ENCODE measurements at regions not wholly inside any gene's neighbourhood (a gene's known extent, or its start where the extent isn't known, plus 50 kb on each side); places are given as distances from the start of the nearest gene placed in this dataset.

- no peak overlapping the region for H3K4me3 ChIP-seq (ENCODE audit: low read length)
- peaks cover 4% of the 10 kb centered on the region; the same call in 1 of the 2 replicates for H3K36me3 ChIP-seq (ENCODE audit: low read depth, low read length)
- BruUV-seq (replicated peaks): no TSS peak
- H3K4me2 ChIP-seq (ENCODE audit: low read length): no peak overlapping the region
- no peaks in the 10 kb centered on the region for H3F3A ChIP-seq (ENCODE audit: low read length, unreplicated experiment)
- no peaks in the 10 kb centered on the region for H3K27me3 ChIP-seq (ENCODE audit: low read length)
- no peak overlapping the region for H3K27ac ChIP-seq (ENCODE audit: low read length)
- ChIA-PET POLR2A (ENCODE audit: unreplicated experiment) (no interaction called here), CTCF (no interaction called here)
- no peak for DNase-seq
- no peak overlapping the region for H3K9ac ChIP-seq (ENCODE audit: low read length)
- ATAC-seq: no peak; the same call in 1 of the 2 replicates
- H4K20me1 ChIP-seq (ENCODE audit: low read length): no peaks in the 10 kb centered on the region
- no peaks in the 10 kb centered on the region for H3K9me3 ChIP-seq (ENCODE audit: low read length)
- no peaks in the 10 kb centered on the region for H3K4me1 ChIP-seq (ENCODE audit: insufficient read depth, low read length)
- no peak for TF ChIP-seq EZH2phosphoT487 (IDR thresholded peaks at IDR 0.05; ENCODE audit: borderline replicate concordance, low read length)
- no peak for TF ChIP-seq EZH2 (IDR thresholded peaks at IDR 0.05; ENCODE audit: low read length, unreplicated experiment)
- no peak for TF ChIP-seq CTCF (conservative IDR thresholded peaks at IDR 0.05; ENCODE audit: low read depth, low read length)
- no peak overlapping the region for H2AFZ ChIP-seq (ENCODE audit: low read length)
- no peaks in the 10 kb centered on the region for H3K9me2 ChIP-seq (replicated peaks; ENCODE audit: low read length)
- intact Hi-C loops (cut with micrococcal nuclease): no loop called here
- H3K79me2 ChIP-seq (ENCODE audit: low read length): no peaks in the 10 kb centered on the region
Observed at GRCh38 chr4:123037804-123038203, 115.4 kb upstream of the NUDT6 start.

- Histone ChIP-seq H3K4me2 (ENCODE audit: low read length) (no peak overlapping the region), H3K27ac (ENCODE audit: low read length) (no peak overlapping the region), H3K36me3 (ENCODE audit: low read depth, low read length) (peaks cover 8% of the 10 kb centered on the region; the same call in 1 of the 2 replicates), H4K20me1 (ENCODE audit: low read length) (no peaks in the 10 kb centered on the region), H3K9me2 (replicated peaks; ENCODE audit: low read length) (no peaks in the 10 kb centered on the region), H3K4me1 (ENCODE audit: insufficient read depth, low read length) (no peaks in the 10 kb centered on the region), H2AFZ (ENCODE audit: low read length) (no peak overlapping the region), H3K4me3 (ENCODE audit: low read length) (no peak overlapping the region), H3K79me2 (ENCODE audit: low read length) (no peaks in the 10 kb centered on the region), H3K9ac (ENCODE audit: low read length) (no peak overlapping the region), H3K9me3 (ENCODE audit: low read length) (no peaks in the 10 kb centered on the region), H3K27me3 (ENCODE audit: low read length) (no peaks in the 10 kb centered on the region), H3F3A (ENCODE audit: low read length, unreplicated experiment) (no peaks in the 10 kb centered on the region)
- TF ChIP-seq CTCF (conservative IDR thresholded peaks at IDR 0.05; ENCODE audit: low read depth, low read length): no peak
- no peak for TF ChIP-seq EZH2 (IDR thresholded peaks at IDR 0.05; ENCODE audit: low read length, unreplicated experiment)
- POLR2A ChIA-PET (ENCODE audit: unreplicated experiment): no interaction called here
- ATAC-seq (no peak), DNase-seq (no peak)
- CTCF ChIA-PET: no interaction called here
- BruUV-seq (replicated peaks): no TSS peak
- intact Hi-C loops (cut with micrococcal nuclease): no loop called here
Observed at GRCh38 chr4:123042095-123042494, 119.7 kb upstream of the NUDT6 start.

- no peaks in the 10 kb centered on the region for H3K4me1 ChIP-seq (ENCODE audit: insufficient read depth, low read length)
- no peaks in the 10 kb centered on the region for H3K27me3 ChIP-seq (ENCODE audit: low read length)
- TF ChIP-seq EZH2 (IDR thresholded peaks at IDR 0.05; ENCODE audit: low read length, unreplicated experiment) (no peak), EZH2phosphoT487 (IDR thresholded peaks at IDR 0.05; ENCODE audit: borderline replicate concordance, low read length) (no peak), CTCF (conservative IDR thresholded peaks at IDR 0.05; ENCODE audit: low read depth, low read length) (no peak)
- H3K9ac ChIP-seq (ENCODE audit: low read length): no peak overlapping the region
- no peaks in the 10 kb centered on the region for H3K79me2 ChIP-seq (ENCODE audit: low read length)
- no peak overlapping the region for H3K4me3 ChIP-seq (ENCODE audit: low read length)
- H4K20me1 ChIP-seq (ENCODE audit: low read length): no peaks in the 10 kb centered on the region
- no peaks in the 10 kb centered on the region for H3F3A ChIP-seq (ENCODE audit: low read length, unreplicated experiment)
- no peak overlapping the region for H3K27ac ChIP-seq (ENCODE audit: low read length)
- ChIA-PET POLR2A (ENCODE audit: unreplicated experiment) (no interaction called here), CTCF (no interaction called here)
- no peak overlapping the region for H3K4me2 ChIP-seq (ENCODE audit: low read length)
- ATAC-seq (no peak), DNase-seq (no peak)
- no peak overlapping the region for H2AFZ ChIP-seq (ENCODE audit: low read length)
- H3K9me2 ChIP-seq (replicated peaks; ENCODE audit: low read length): no peaks in the 10 kb centered on the region
- no peaks in the 10 kb centered on the region for H3K9me3 ChIP-seq (ENCODE audit: low read length)
- no TSS peak for BruUV-seq (replicated peaks)
- intact Hi-C loops (cut with micrococcal nuclease): no loop called here
- peaks cover 8% of the 10 kb centered on the region; the same call in 1 of the 2 replicates for H3K36me3 ChIP-seq (ENCODE audit: low read depth, low read length)
Observed at GRCh38 chr4:123043013-123043412, 120.6 kb upstream of the NUDT6 start.
